H1 (cell line): ENCODE measurements at regions not wholly inside any gene's neighbourhood (a gene's known extent, or its start where the extent isn't known, plus 50 kb on each side); places are given as distances from the start of the nearest gene placed in this dataset.

Source experiments
- BCL11A ChIP-seq, 2 experiments: IDR thresholded peaks; one replicate each; pipeline ENCODE4 v1.6.1; 2011; ENCODE audit warnings: low read depth in 2 of 2, low read length in 2 of 2, mild to moderate bottlenecking in 2 of 2
- CHD1 ChIP-seq: IDR thresholded peaks from 2 replicates; pipeline ENCODE4 v1.6.1; 2012; ENCODE audit warnings: low read depth, low read length, improper control_type of control experiment
- KDM4A ChIP-seq: IDR thresholded peaks from one replicate; pipeline ENCODE4 v1.7.1; 2012; ENCODE audit warnings: low read depth, mild to moderate bottlenecking, moderate library complexity, low read length, inconsistent platforms; ENCODE audit not compliant: severe bottlenecking
- PHF8 ChIP-seq: fragments of 200-600 bp; sonication (generic); conservative IDR thresholded peaks from 2 replicates; pipeline ENCODE4 v1.7.1; 2012; ENCODE audit warnings: low read depth, mild to moderate bottlenecking, inconsistent platforms, low read length, moderate library complexity
- RNF2 ChIP-seq: fragments of 200-900, 300-1000 bp; sonication (generic); IDR thresholded peaks from 2 replicates; pipeline ENCODE4 v1.7.1; 2016; ENCODE audit warnings: borderline replicate concordance, low read depth, mild to moderate bottlenecking, antibody characterized with exemption, low read length; ENCODE audit not compliant: poor library complexity, severe bottlenecking; ENCODE audit errors: missing control alignments
- SAP30 ChIP-seq: fragments of 300-600 bp; sonication (generic); IDR thresholded peaks from 2 replicates; pipeline ENCODE4 v1.7.1; 2012; ENCODE audit warnings: low read length, moderate library complexity, mild to moderate bottlenecking, inconsistent platforms; ENCODE audit not compliant: insufficient read depth, insufficient replicate concordance
- SP1 ChIP-seq: IDR thresholded peaks from 2 replicates; pipeline ENCODE4 v1.6.1; 2011; ENCODE audit warnings: low read depth, low read length
- SRF ChIP-seq: IDR thresholded peaks from 2 replicates; pipeline ENCODE4 v1.6.1; 2011; ENCODE audit warnings: mild to moderate bottlenecking, low read depth, low read length, moderate library complexity
- TF ChIP-seq, protein P1 (sequence below): fragments of 300-600 bp; sonication (generic); IDR thresholded peaks from 2 replicates; pipeline ENCODE4 v1.7.1; 2012; ENCODE audit warnings: low read length, moderate library complexity, mild to moderate bottlenecking, inconsistent platforms; ENCODE audit not compliant: insufficient replicate concordance

DNA sequence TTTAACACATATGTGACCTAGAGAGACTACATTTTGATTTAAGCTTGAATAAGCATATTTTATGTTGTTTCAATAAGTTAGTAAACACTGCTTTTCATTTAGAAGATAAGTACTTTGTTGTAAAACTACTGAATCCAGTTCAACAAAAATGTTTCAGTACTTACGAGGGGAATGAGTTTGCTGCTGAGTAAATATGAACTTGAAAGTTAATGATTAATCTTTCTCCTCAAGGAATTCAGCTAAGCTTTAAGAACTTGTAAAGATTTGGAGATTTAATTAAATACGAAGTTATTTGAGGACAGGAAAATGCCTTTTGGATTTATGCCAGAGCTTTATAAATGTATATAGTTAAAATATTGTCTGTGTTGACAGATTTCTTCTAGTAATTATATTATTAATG is 933.0 kb upstream of the LCORL start (continued):
- TF ChIP-seq, protein P1, sequence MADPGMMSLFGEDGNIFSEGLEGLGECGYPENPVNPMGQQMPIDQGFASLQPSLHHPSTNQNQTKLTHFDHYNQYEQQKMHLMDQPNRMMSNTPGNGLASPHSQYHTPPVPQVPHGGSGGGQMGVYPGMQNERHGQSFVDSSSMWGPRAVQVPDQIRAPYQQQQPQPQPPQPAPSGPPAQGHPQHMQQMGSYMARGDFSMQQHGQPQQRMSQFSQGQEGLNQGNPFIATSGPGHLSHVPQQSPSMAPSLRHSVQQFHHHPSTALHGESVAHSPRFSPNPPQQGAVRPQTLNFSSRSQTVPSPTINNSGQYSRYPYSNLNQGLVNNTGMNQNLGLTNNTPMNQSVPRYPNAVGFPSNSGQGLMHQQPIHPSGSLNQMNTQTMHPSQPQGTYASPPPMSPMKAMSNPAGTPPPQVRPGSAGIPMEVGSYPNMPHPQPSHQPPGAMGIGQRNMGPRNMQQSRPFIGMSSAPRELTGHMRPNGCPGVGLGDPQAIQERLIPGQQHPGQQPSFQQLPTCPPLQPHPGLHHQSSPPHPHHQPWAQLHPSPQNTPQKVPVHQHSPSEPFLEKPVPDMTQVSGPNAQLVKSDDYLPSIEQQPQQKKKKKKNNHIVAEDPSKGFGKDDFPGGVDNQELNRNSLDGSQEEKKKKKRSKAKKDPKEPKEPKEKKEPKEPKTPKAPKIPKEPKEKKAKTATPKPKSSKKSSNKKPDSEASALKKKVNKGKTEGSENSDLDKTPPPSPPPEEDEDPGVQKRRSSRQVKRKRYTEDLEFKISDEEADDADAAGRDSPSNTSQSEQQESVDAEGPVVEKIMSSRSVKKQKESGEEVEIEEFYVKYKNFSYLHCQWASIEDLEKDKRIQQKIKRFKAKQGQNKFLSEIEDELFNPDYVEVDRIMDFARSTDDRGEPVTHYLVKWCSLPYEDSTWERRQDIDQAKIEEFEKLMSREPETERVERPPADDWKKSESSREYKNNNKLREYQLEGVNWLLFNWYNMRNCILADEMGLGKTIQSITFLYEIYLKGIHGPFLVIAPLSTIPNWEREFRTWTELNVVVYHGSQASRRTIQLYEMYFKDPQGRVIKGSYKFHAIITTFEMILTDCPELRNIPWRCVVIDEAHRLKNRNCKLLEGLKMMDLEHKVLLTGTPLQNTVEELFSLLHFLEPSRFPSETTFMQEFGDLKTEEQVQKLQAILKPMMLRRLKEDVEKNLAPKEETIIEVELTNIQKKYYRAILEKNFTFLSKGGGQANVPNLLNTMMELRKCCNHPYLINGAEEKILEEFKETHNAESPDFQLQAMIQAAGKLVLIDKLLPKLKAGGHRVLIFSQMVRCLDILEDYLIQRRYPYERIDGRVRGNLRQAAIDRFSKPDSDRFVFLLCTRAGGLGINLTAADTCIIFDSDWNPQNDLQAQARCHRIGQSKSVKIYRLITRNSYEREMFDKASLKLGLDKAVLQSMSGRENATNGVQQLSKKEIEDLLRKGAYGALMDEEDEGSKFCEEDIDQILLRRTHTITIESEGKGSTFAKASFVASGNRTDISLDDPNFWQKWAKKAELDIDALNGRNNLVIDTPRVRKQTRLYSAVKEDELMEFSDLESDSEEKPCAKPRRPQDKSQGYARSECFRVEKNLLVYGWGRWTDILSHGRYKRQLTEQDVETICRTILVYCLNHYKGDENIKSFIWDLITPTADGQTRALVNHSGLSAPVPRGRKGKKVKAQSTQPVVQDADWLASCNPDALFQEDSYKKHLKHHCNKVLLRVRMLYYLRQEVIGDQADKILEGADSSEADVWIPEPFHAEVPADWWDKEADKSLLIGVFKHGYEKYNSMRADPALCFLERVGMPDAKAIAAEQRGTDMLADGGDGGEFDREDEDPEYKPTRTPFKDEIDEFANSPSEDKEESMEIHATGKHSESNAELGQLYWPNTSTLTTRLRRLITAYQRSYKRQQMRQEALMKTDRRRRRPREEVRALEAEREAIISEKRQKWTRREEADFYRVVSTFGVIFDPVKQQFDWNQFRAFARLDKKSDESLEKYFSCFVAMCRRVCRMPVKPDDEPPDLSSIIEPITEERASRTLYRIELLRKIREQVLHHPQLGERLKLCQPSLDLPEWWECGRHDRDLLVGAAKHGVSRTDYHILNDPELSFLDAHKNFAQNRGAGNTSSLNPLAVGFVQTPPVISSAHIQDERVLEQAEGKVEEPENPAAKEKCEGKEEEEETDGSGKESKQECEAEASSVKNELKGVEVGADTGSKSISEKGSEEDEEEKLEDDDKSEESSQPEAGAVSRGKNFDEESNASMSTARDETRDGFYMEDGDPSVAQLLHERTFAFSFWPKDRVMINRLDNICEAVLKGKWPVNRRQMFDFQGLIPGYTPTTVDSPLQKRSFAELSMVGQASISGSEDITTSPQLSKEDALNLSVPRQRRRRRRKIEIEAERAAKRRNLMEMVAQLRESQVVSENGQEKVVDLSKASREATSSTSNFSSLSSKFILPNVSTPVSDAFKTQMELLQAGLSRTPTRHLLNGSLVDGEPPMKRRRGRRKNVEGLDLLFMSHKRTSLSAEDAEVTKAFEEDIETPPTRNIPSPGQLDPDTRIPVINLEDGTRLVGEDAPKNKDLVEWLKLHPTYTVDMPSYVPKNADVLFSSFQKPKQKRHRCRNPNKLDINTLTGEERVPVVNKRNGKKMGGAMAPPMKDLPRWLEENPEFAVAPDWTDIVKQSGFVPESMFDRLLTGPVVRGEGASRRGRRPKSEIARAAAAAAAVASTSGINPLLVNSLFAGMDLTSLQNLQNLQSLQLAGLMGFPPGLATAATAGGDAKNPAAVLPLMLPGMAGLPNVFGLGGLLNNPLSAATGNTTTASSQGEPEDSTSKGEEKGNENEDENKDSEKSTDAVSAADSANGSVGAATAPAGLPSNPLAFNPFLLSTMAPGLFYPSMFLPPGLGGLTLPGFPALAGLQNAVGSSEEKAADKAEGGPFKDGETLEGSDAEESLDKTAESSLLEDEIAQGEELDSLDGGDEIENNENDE = no peak
- TF ChIP-seq SP1 = no peak
- TF ChIP-seq SAP30 = no peak
- TF ChIP-seq RNF2 = no peak
- no peak for TF ChIP-seq KDM4A
- TF ChIP-seq PHF8 = no peak
- no peak for TF ChIP-seq CHD1
- no peak for TF ChIP-seq SRF
- no peak for TF ChIP-seq BCL11A (IDR thresholded peaks at IDR 0.05; ENCODE audit: low read depth in 2 of 2, low read length in 2 of 2)
